B cell (primary cell): ENCODE measurements at regions not wholly inside any gene's neighbourhood (a gene's known extent, or its start where the extent isn't known, plus 50 kb on each side); places are given as distances from the start of the nearest gene placed in this dataset.

Experiments used
- ATAC-seq: fragments of 200-7000 bp; cut with Tn5 transposase; one replicate; pipeline ENCODE4 v1.10.0; 2021; ENCODE audit warnings: low read depth, mild to moderate bottlenecking, moderate number of reproducible peaks, moderate library complexity
- CTCF ChIA-PET: fragments of 350-600 bp; sonication (Branson Sonifier 250); formaldehyde crosslinking; loops from one replicate; lab custom pipeline; 2021; ENCODE audit warnings: antibody characterized with exemption, inconsistent platforms; lab: Charles Lee
- POLR2A ChIA-PET: fragments of 350-600 bp; sonication (Branson Sonifier 250); formaldehyde crosslinking; loops from one replicate; lab custom pipeline; 2021; ENCODE audit warnings: antibody characterized with exemption; lab: Charles Lee
- DNase-seq: peaks from one replicate; pipeline ENCODE4 v3.0.0; 2013
- H2AFZ ChIP-seq: 2 replicates; pipeline ENCODE4 v1.6.1; 2012; ENCODE audit warnings: mild to moderate bottlenecking, low read depth, low read length; ENCODE audit not compliant: insufficient read depth, poor library complexity, severe bottlenecking
- H3K27ac ChIP-seq, 2 donors: 1 replicate in 1 of 2; 2 replicates in 1 of 2; pipeline ENCODE4 v1.5.1; 2012 to 2013; ENCODE audit warnings: low read length in 2 of 2, mild to moderate bottlenecking in 2 of 2, moderate library complexity in 1 of 2
- H3K27me3 ChIP-seq, 4 experiments: fragments of 200-600 bp in 1 of 4; sonication (generic) in 1 of 4; replicated peaks in 1 of 4; 1 replicate in 2 of 4; 2 replicates in 2 of 4; pipeline versions ENCODE4 v1.6.1 to v1.7.0; 2013 to 2016; ENCODE audit warnings: low read length in 3 of 4, mild to moderate bottlenecking in 2 of 4, mixed read lengths in 1 of 4, moderate library complexity in 1 of 4; ENCODE audit not compliant: insufficient read depth in 4 of 4, control insufficient read depth in 3 of 4; ENCODE audit errors: control extremely low read depth in 1 of 4
- H3K36me3 ChIP-seq, 2 experiments: replicated peaks in 1 of 2; 1 replicate in 1 of 2; 2 replicates in 1 of 2; pipeline versions ENCODE4 v1.6.1 to v1.7.1; 2013; ENCODE audit warnings: low read length in 1 of 2; ENCODE audit not compliant: insufficient read depth in 2 of 2, control insufficient read depth in 1 of 2; ENCODE audit errors: control extremely low read depth in 1 of 2, extremely low read depth in 1 of 2
- H3K4me1 ChIP-seq, 2 donors: fragments of 200-600 bp in 1 of 2; sonication (generic) in 1 of 2; 1 replicate in 1 of 2; 2 replicates in 1 of 2; pipeline versions ENCODE4 v1.5.1 to v1.6.1; 2013 to 2017; ENCODE audit warnings: low read length in 2 of 2; ENCODE audit not compliant: control insufficient read depth in 2 of 2, insufficient read depth in 2 of 2
- H3K4me2 ChIP-seq: replicated peaks from 2 replicates; pipeline ENCODE3; 2012; ENCODE audit warnings: mild to moderate bottlenecking, low read depth, low read length; ENCODE audit not compliant: poor library complexity, severe bottlenecking
- H3K4me3 ChIP-seq, 5 experiments: fragments of 200-600 bp in 1 of 5; sonication (generic) in 1 of 5; 1 replicate in 3 of 5; 2 replicates in 2 of 5; pipeline versions ENCODE4 v1.5.1 to v1.7.0; 2011 to 2016; ENCODE audit warnings: low read length in 4 of 5, mild to moderate bottlenecking in 4 of 5, low read depth in 2 of 5, control low read depth in 1 of 5, moderate library complexity in 1 of 5; ENCODE audit not compliant: insufficient read depth in 1 of 5; ENCODE audit errors: control extremely low read depth in 1 of 5, extremely low read depth in 1 of 5
- H3K79me2 ChIP-seq: fragments of 200-600 bp; sonication (generic); one replicate; pipeline ENCODE4 v1.6.0; 2016; ENCODE audit warnings: low read length; ENCODE audit not compliant: control insufficient read depth, insufficient read depth
- H3K9ac ChIP-seq: fragments of 200-600 bp; sonication (generic); 2 replicates; pipeline ENCODE4 v1.6.1; 2017; ENCODE audit warnings: mild to moderate bottlenecking, low read length, moderate library complexity
- H3K9me3 ChIP-seq, 3 donors: one replicate each; pipeline versions ENCODE4 v1.6.1 to v1.7.1; 2013; ENCODE audit warnings: low read length in 2 of 3; ENCODE audit not compliant: control insufficient read depth in 2 of 3, insufficient read depth in 1 of 3; ENCODE audit errors: control extremely low read depth in 1 of 3
- H4K20me1 ChIP-seq: 2 replicates; pipeline ENCODE4 v1.6.0; 2012; ENCODE audit warnings: mild to moderate bottlenecking, low read length; ENCODE audit not compliant: insufficient read depth, control insufficient read depth, poor library complexity, severe bottlenecking
- H3K27ac Mint-ChIP-seq: one replicate; pipeline ENCODE4 v1.8.0; 2021; ENCODE audit warnings: mixed read lengths
- H3K27me3 Mint-ChIP-seq: one replicate; pipeline ENCODE4 v1.8.0; 2021; ENCODE audit warnings: mixed read lengths
- H3K4me1 Mint-ChIP-seq: one replicate; pipeline ENCODE4 v1.8.0; 2021; ENCODE audit warnings: mixed read lengths
- H3K4me3 Mint-ChIP-seq: one replicate; pipeline ENCODE4 v1.8.0; 2021; ENCODE audit warnings: mixed read lengths
- H3K9me3 Mint-ChIP-seq: one replicate; pipeline ENCODE4 v1.8.0; 2022; ENCODE audit warnings: mixed read lengths; ENCODE audit not compliant: insufficient read depth
- EZH2 ChIP-seq: IDR thresholded peaks from 2 replicates; pipeline ENCODE4 v1.6.1; 2012; ENCODE audit warnings: borderline replicate concordance, low read depth, mild to moderate bottlenecking, moderate library complexity, low read length; ENCODE audit not compliant: insufficient read depth, poor library complexity, severe bottlenecking
- WGBS: methylation state at CpG from one replicate; pipeline ENCODE4 v1.1.5; 2013; ENCODE audit warnings: missing lambda C conversion rate; ENCODE audit not compliant: insufficient coverage; 5-methylcytosine and 5-hydroxymethylcytosine counted together
- intact Hi-C: fragments of 100-400 bp; cut with micrococcal nuclease; formaldehyde crosslinking; loops from one replicate; pipeline ENCODE4 v1.10.0; 2022
- TF ChIP-seq, protein P1 (sequence below): fragments of 200-600 bp; IDR thresholded peaks from one replicate; pipeline ENCODE4 v1.8.0; 2022; ENCODE audit warnings: antibody characterized with exemption, mild to moderate bottlenecking

GRCh38 chr13:68995972-68996667 lies 1111.5 kb upstream of the ATXN8OS start:
- H3K27ac Mint-ChIP-seq: no peak overlapping the region
- H3K4me3 Mint-ChIP-seq: no peak overlapping the region
- no peak overlapping the region for H3K4me3 ChIP-seq
- H3K9me3 Mint-ChIP-seq: peaks cover 2% of the 10 kb centered on the region
- no peak overlapping the region for H3K4me2 ChIP-seq
- H2AFZ ChIP-seq: no peak overlapping the region
- H3K4me1 ChIP-seq: no peaks in the 10 kb centered on the region
- H3K79me2 ChIP-seq: no peaks in the 10 kb centered on the region
- WGBS: no CpG with 5 or more reads among the region's 3 CpGs
- H3K27me3 Mint-ChIP-seq: no peaks in the 10 kb centered on the region
- TF ChIP-seq, protein P1, sequence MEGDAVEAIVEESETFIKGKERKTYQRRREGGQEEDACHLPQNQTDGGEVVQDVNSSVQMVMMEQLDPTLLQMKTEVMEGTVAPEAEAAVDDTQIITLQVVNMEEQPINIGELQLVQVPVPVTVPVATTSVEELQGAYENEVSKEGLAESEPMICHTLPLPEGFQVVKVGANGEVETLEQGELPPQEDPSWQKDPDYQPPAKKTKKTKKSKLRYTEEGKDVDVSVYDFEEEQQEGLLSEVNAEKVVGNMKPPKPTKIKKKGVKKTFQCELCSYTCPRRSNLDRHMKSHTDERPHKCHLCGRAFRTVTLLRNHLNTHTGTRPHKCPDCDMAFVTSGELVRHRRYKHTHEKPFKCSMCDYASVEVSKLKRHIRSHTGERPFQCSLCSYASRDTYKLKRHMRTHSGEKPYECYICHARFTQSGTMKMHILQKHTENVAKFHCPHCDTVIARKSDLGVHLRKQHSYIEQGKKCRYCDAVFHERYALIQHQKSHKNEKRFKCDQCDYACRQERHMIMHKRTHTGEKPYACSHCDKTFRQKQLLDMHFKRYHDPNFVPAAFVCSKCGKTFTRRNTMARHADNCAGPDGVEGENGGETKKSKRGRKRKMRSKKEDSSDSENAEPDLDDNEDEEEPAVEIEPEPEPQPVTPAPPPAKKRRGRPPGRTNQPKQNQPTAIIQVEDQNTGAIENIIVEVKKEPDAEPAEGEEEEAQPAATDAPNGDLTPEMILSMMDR: no peak
- no peak for TF ChIP-seq EZH2
- DNase-seq: no peak
- CTCF ChIA-PET: no interaction called here
- no peaks in the 10 kb centered on the region for H3K27me3 ChIP-seq
- no peaks in the 10 kb centered on the region for H3K4me1 Mint-ChIP-seq
- intact Hi-C loops: no loop called here
- no peak overlapping the region for H3K27ac ChIP-seq
- H3K9ac ChIP-seq: no peak overlapping the region
- H3K9me3 ChIP-seq: no peaks in the 10 kb centered on the region
- no peaks in the 10 kb centered on the region for H4K20me1 ChIP-seq
- no peak for ATAC-seq
- POLR2A ChIA-PET: no interaction called here
- H3K36me3 ChIP-seq: no peaks in the 10 kb centered on the region

GRCh38 chr13:68993154-68993553 lies 1114.5 kb upstream of the ATXN8OS start:
- no peak for DNase-seq
- no peak overlapping the region for H3K27ac ChIP-seq
- no peaks in the 10 kb centered on the region for H3K4me1 ChIP-seq
- no peaks in the 10 kb centered on the region for H3K36me3 ChIP-seq
- no peaks in the 10 kb centered on the region for H4K20me1 ChIP-seq
- ATAC-seq: no peak
- no peak overlapping the region for H3K27ac Mint-ChIP-seq
- no peak overlapping the region for H3K9ac ChIP-seq
- TF ChIP-seq EZH2: no peak
- ChIA-PET POLR2A (no interaction called here), CTCF (no interaction called here)
- no peak overlapping the region for H3K4me3 Mint-ChIP-seq
- H3K27me3 Mint-ChIP-seq: no peaks in the 10 kb centered on the region
- H2AFZ ChIP-seq: no peak overlapping the region
- no peaks in the 10 kb centered on the region for H3K27me3 ChIP-seq
- no peaks in the 10 kb centered on the region for H3K4me1 Mint-ChIP-seq
- WGBS: 90% methylated on average over 2 of the region's 3 CpGs
- intact Hi-C loops: no loop called here
- H3K9me3 ChIP-seq: peaks cover 0 to 1% (median 0%) of the 10 kb centered on the region in 3 donors
- H3K79me2 ChIP-seq: no peaks in the 10 kb centered on the region
- peaks cover 2% of the 10 kb centered on the region for H3K9me3 Mint-ChIP-seq
- no peak overlapping the region for H3K4me3 ChIP-seq
- no peak overlapping the region for H3K4me2 ChIP-seq
